GM23338 (cell line): ENCODE measurements at regions not wholly inside any gene's neighbourhood (a gene's known extent, or its start where the extent isn't known, plus 50 kb on each side); places are given as distances from the start of the nearest gene placed in this dataset.

Experiments
- ATAC-seq: fragments of 200-7000 bp; cut with Tn5 transposase; 3 replicates; pipeline ENCODE4 v1.9.1; 2020
- DNase-seq: peaks from one replicate; pipeline ENCODE4 v3.0.0-alpha.2; 2015; ENCODE audit warnings: low spot score
- H2AFZ ChIP-seq: fragments of 200-600 bp; sonication (generic); 2 replicates; pipeline ENCODE4 v1.8.0; 2016; ENCODE audit warnings: antibody characterized with exemption, mild to moderate bottlenecking, moderate library complexity
- H3F3A ChIP-seq: fragments of 200-600 bp; sonication (generic); replicated peaks from 2 replicates; pipeline ENCODE4 v1.8.0; 2017; ENCODE audit warnings: antibody characterized with exemption, mixed run types, low read depth
- H3K27ac ChIP-seq: fragments of 200-600 bp; sonication (generic); 2 replicates; pipeline ENCODE4 v1.6.1; 2016; ENCODE audit warnings: low read depth
- H3K27me3 ChIP-seq: fragments of 200-600 bp; sonication (generic); 2 replicates; pipeline ENCODE4 v1.8.0; 2016; ENCODE audit warnings: mild to moderate bottlenecking, mixed run types, moderate library complexity; ENCODE audit not compliant: insufficient read depth
- H3K36me3 ChIP-seq: fragments of 200-600 bp; sonication (generic); 2 replicates; pipeline ENCODE4 v1.8.0; 2016; ENCODE audit warnings: mild to moderate bottlenecking; ENCODE audit not compliant: insufficient read depth
- H3K4me1 ChIP-seq: fragments of 200-600 bp; sonication (generic); 2 replicates; pipeline ENCODE4 v1.8.0; 2016; ENCODE audit warnings: mild to moderate bottlenecking, moderate library complexity; ENCODE audit not compliant: insufficient read depth
- H3K4me2 ChIP-seq: fragments of 200-600 bp; sonication (generic); 2 replicates; pipeline ENCODE4 v1.7.1; 2017; ENCODE audit warnings: mixed run types
- H3K4me3 ChIP-seq: fragments of 200-600 bp; sonication (generic); 2 replicates; pipeline ENCODE4 v1.6.1; 2016; ENCODE audit warnings: mixed run types
- H3K79me2 ChIP-seq: fragments of 200-600 bp; sonication (generic); replicated peaks from 2 replicates; pipeline ENCODE4 v1.8.0; 2017; ENCODE audit warnings: mild to moderate bottlenecking; ENCODE audit not compliant: insufficient read depth
- H3K9me2 ChIP-seq: fragments of 200-600 bp; sonication (generic); 2 replicates; pipeline ENCODE4 v1.8.0; 2017; ENCODE audit not compliant: insufficient read depth
- H4K20me1 ChIP-seq: fragments of 200-600 bp; sonication (generic); replicated peaks from 2 replicates; pipeline ENCODE4 v1.8.0; 2017; ENCODE audit warnings: mild to moderate bottlenecking; ENCODE audit not compliant: insufficient read depth
- H3K27ac Mint-ChIP-seq: 2 replicates; pipeline ENCODE4 v1.8.0; 2020; ENCODE audit warnings: inconsistent platforms, mild to moderate bottlenecking, moderate library complexity, mixed read lengths
- H3K27me3 Mint-ChIP-seq: 3 replicates; pipeline ENCODE4 v1.8.0; 2022; ENCODE audit warnings: low read depth, mild to moderate bottlenecking, moderate library complexity, mixed read lengths, inconsistent platforms; ENCODE audit not compliant: insufficient read depth, poor library complexity
- H3K36me3 Mint-ChIP-seq: 3 replicates; pipeline ENCODE4 v1.8.0; 2021; ENCODE audit warnings: low read depth, mild to moderate bottlenecking, inconsistent platforms, moderate library complexity, mixed read lengths
- H3K4me1 Mint-ChIP-seq: 3 replicates; pipeline ENCODE4 v1.8.0; 2020; ENCODE audit warnings: mild to moderate bottlenecking, inconsistent platforms, mixed read lengths
- H3K4me3 Mint-ChIP-seq: 3 replicates; pipeline ENCODE4 v1.8.0; 2021; ENCODE audit warnings: moderate library complexity, mild to moderate bottlenecking, inconsistent platforms, mixed read lengths
- H3K9me3 Mint-ChIP-seq: 3 replicates; pipeline ENCODE4 v1.8.0; 2020; ENCODE audit warnings: moderate library complexity, mild to moderate bottlenecking, inconsistent platforms, mixed read lengths
- EZH2 ChIP-seq: fragments of 200-600 bp; sonication (generic); IDR thresholded peaks from one replicate; pipeline ENCODE4 v1.8.0; 2017; ENCODE audit warnings: antibody characterized with exemption, mild to moderate bottlenecking, low read depth; ENCODE audit not compliant: unreplicated experiment
- POLR2AphosphoS5 ChIP-seq: IDR thresholded peaks from 2 replicates; pipeline ENCODE4 v1.6.1; 2016; ENCODE audit warnings: antibody characterized with exemption, low read depth
- ZNF114 ChIP-seq: fragments of 250-450 bp; sonication (Bioruptor Pico); IDR thresholded peaks from 2 replicates; pipeline ENCODE4 v1.5.0; 2020; ENCODE audit warnings: mild to moderate bottlenecking, moderate library complexity
- TF ChIP-seq, protein P1 (sequence below): fragments of 250-450 bp; sonication (Bioruptor Pico); IDR thresholded peaks from 2 replicates; pipeline ENCODE4 v1.5.0; 2020; ENCODE audit warnings: mild to moderate bottlenecking, moderate library complexity
- TF ChIP-seq, protein P2 (sequence below): IDR thresholded peaks from one replicate; pipeline ENCODE4 v1.6.1; 2018; ENCODE audit warnings: antibody characterized with exemption; ENCODE audit not compliant: unreplicated experiment

DNA sequence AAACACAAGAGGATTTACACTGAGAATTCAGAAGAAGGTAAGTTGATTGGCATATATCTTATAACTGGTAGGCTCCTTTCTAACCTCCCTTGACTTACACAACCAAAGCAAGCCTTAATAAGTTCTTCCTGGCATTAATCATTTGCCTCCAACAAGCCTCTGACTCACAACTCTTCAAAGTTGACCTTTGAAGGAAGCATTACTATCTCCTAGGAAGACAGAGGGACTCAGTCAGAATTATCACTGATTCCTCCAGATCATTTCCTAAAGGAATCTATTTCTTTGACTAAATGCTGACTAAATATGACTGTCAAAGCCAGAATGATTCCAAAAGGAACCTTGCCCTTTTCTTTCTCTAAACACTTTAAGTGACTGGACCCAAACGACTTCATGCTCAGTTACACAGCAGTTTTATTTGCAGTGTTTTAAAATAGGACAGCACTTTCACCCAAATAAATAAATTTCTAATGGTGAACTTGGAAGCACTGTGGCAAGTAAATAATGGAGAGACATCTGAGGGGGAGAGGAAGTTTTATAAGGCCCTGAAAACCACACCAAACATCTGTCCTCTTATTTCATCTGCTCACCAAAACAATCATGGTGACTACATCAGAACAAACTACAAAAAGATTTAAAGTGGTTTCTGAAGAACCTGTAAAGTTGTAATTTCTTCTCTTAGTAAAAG is 128.2 kb downstream of the KLHL28 start (continued):
- TF ChIP-seq EZH2 (no peak), POLR2AphosphoS5 (no peak), ZNF114 (no peak)
- TF ChIP-seq, protein P1, sequence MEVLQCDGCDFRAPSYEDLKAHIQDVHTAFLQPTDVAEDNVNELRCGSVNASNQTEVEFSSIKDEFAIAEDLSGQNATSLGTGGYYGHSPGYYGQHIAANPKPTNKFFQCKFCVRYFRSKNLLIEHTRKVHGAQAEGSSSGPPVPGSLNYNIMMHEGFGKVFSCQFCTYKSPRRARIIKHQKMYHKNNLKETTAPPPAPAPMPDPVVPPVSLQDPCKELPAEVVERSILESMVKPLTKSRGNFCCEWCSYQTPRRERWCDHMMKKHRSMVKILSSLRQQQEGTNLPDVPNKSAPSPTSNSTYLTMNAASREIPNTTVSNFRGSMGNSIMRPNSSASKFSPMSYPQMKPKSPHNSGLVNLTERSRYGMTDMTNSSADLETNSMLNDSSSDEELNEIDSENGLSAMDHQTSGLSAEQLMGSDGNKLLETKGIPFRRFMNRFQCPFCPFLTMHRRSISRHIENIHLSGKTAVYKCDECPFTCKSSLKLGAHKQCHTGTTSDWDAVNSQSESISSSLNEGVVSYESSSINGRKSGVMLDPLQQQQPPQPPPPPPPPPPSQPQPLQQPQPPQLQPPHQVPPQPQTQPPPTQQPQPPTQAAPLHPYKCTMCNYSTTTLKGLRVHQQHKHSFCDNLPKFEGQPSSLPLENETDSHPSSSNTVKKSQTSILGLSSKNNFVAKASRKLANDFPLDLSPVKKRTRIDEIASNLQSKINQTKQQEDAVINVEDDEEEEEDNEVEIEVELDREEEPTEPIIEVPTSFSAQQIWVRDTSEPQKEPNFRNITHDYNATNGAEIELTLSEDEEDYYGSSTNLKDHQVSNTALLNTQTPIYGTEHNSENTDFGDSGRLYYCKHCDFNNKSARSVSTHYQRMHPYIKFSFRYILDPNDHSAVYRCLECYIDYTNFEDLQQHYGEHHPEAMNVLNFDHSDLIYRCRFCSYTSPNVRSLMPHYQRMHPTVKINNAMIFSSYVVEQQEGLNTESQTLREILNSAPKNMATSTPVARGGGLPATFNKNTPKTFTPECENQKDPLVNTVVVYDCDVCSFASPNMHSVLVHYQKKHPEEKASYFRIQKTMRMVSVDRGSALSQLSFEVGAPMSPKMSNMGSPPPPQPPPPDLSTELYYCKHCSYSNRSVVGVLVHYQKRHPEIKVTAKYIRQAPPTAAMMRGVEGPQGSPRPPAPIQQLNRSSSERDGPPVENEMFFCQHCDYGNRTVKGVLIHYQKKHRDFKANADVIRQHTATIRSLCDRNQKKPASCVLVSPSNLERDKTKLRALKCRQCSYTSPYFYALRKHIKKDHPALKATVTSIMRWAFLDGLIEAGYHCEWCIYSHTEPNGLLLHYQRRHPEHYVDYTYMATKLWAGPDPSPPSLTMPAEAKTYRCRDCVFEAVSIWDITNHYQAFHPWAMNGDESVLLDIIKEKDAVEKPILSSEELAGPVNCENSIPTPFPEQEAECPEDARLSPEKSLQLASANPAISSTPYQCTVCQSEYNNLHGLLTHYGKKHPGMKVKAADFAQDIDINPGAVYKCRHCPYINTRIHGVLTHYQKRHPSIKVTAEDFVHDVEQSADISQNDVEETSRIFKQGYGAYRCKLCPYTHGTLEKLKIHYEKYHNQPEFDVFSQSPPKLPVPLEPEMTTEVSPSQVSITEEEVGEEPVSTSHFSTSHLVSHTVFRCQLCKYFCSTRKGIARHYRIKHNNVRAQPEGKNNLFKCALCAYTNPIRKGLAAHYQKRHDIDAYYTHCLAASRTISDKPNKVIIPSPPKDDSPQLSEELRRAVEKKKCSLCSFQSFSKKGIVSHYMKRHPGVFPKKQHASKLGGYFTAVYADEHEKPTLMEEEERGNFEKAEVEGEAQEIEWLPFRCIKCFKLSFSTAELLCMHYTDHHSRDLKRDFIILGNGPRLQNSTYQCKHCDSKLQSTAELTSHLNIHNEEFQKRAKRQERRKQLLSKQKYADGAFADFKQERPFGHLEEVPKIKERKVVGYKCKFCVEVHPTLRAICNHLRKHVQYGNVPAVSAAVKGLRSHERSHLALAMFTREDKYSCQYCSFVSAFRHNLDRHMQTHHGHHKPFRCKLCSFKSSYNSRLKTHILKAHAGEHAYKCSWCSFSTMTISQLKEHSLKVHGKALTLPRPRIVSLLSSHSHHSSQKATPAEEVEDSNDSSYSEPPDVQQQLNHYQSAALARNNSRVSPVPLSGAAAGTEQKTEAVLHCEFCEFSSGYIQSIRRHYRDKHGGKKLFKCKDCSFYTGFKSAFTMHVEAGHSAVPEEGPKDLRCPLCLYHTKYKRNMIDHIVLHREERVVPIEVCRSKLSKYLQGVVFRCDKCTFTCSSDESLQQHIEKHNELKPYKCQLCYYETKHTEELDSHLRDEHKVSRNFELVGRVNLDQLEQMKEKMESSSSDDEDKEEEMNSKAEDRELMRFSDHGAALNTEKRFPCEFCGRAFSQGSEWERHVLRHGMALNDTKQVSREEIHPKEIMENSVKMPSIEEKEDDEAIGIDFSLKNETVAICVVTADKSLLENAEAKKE (CRISPR knock-in tag), result no peak

DNA sequence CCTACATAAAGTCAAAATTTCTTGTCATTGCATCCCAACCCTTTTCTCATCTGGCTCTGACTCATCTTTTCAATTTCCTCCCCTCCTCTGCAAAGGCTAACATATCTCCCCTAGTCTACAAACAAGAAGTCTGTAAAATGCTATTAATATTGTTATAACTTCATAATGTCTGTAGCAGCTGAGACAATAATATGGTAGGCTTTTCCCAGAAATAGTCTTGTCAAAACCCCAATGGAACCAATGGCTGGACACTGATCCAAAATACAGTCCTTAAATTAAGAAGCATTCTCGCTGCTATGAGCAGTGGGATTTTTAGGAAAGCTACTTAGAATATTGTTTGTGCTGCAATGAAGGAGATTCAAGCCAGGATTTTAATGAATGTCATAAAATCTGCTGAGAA is 131.4 kb downstream of the KLHL28 start:
- Mint-ChIP-seq H3K27me3 (no peaks in the 10 kb centered on the region), H3K36me3 (no peaks in the 10 kb centered on the region), H3K27ac (no peak overlapping the region), H3K4me3 (no peak overlapping the region), H3K9me3 (no peaks in the 10 kb centered on the region), H3K4me1 (no peaks in the 10 kb centered on the region)
- no peaks in the 10 kb centered on the region for H3K4me1 ChIP-seq
- H3K4me3 ChIP-seq, result no peak overlapping the region
- ATAC-seq (no peak), DNase-seq (no peak)
- no peaks in the 10 kb centered on the region for H3K27me3 ChIP-seq
- no peaks in the 10 kb centered on the region for H3K9me2 ChIP-seq
- no peaks in the 10 kb centered on the region for H3F3A ChIP-seq
- TF ChIP-seq, protein P2, sequence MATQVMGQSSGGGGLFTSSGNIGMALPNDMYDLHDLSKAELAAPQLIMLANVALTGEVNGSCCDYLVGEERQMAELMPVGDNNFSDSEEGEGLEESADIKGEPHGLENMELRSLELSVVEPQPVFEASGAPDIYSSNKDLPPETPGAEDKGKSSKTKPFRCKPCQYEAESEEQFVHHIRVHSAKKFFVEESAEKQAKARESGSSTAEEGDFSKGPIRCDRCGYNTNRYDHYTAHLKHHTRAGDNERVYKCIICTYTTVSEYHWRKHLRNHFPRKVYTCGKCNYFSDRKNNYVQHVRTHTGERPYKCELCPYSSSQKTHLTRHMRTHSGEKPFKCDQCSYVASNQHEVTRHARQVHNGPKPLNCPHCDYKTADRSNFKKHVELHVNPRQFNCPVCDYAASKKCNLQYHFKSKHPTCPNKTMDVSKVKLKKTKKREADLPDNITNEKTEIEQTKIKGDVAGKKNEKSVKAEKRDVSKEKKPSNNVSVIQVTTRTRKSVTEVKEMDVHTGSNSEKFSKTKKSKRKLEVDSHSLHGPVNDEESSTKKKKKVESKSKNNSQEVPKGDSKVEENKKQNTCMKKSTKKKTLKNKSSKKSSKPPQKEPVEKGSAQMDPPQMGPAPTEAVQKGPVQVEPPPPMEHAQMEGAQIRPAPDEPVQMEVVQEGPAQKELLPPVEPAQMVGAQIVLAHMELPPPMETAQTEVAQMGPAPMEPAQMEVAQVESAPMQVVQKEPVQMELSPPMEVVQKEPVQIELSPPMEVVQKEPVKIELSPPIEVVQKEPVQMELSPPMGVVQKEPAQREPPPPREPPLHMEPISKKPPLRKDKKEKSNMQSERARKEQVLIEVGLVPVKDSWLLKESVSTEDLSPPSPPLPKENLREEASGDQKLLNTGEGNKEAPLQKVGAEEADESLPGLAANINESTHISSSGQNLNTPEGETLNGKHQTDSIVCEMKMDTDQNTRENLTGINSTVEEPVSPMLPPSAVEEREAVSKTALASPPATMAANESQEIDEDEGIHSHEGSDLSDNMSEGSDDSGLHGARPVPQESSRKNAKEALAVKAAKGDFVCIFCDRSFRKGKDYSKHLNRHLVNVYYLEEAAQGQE, result no peak
- H3K79me2 ChIP-seq, result no peaks in the 10 kb centered on the region
- no peaks in the 10 kb centered on the region for H3K36me3 ChIP-seq
- H3K4me2 ChIP-seq, result no peak overlapping the region
- peak overlapping the region; percentile 13; the same call in 1 of the 2 replicates for H2AFZ ChIP-seq
- H4K20me1 ChIP-seq, result no peaks in the 10 kb centered on the region
- no peak overlapping the region for H3K27ac ChIP-seq
